DMS 273 (cell line): ENCODE measurements at regions not wholly inside any gene's neighbourhood (a gene's known extent, or its start where the extent isn't known, plus 50 kb on each side); places are given as distances from the start of the nearest gene placed in this dataset.

Source experiments
- DNase-seq: peaks from one replicate; lab custom pipeline; 2025; ENCODE audit not compliant: unreplicated experiment; lab: John Stamatoyannopoulos, UW

- DNase-seq, result no peak
These were observed 172.8 kb upstream of the EDNRA start for GRCh38 chr4:147307896-147308674.

- no peak for DNase-seq
These were observed 171.5 kb upstream of the EDNRA start for GRCh38 chr4:147309434-147309833.

GRCh38 chr4:147310312-147310711 lies 170.6 kb upstream of the EDNRA start:
- DNase-seq, result no peak

GRCh38 chr4:147311956-147312355 lies 168.9 kb upstream of the EDNRA start:
- no peak for DNase-seq

- no peak for DNase-seq
These were observed 168.4 kb upstream of the EDNRA start for GRCh38 chr4:147312376-147313046.

- DNase-seq, result no peak
These were observed 167.8 kb upstream of the EDNRA start for GRCh38 chr4:147313108-147313507.

- no peak for DNase-seq
These were observed 162.3 kb upstream of the EDNRA start for GRCh38 chr4:147318586-147318985.

GRCh38 chr4:147325571-147325981 lies 155.3 kb upstream of the EDNRA start:
- no peak for DNase-seq

GRCh38 chr4:147326591-147326990 lies 154.3 kb upstream of the EDNRA start:
- DNase-seq, result no peak

- no peak for DNase-seq
These were observed 153.6 kb upstream of the EDNRA start for GRCh38 chr4:147327322-147327721.

- DNase-seq, result no peak
These were observed 152.7 kb upstream of the EDNRA start for GRCh38 chr4:147328189-147328588.

- no peak for DNase-seq
These were observed 152.0 kb upstream of the EDNRA start for GRCh38 chr4:147328756-147329446.

- DNase-seq, result no peak
These were observed 148.8 kb upstream of the EDNRA start for GRCh38 chr4:147332091-147332490.

- DNase-seq, result no peak
These were observed 146.4 kb upstream of the EDNRA start for GRCh38 chr4:147334478-147334877.

- DNase-seq, result no peak
These were observed 145.7 kb upstream of the EDNRA start for GRCh38 chr4:147335183-147335582.

GRCh38 chr4:147336252-147336651 lies 144.6 kb upstream of the EDNRA start:
- no peak for DNase-seq

GRCh38 chr4:147339100-147339499 lies 141.8 kb upstream of the EDNRA start:
- no peak for DNase-seq

- no peak for DNase-seq
These were observed 140.8 kb upstream of the EDNRA start for GRCh38 chr4:147340111-147340510.

GRCh38 chr4:147340591-147341120 lies 140.2 kb upstream of the EDNRA start:
- no peak for DNase-seq

GRCh38 chr4:147343692-147344091 lies 137.2 kb upstream of the EDNRA start:
- DNase-seq, result no peak

GRCh38 chr4:147345662-147346061 lies 135.2 kb upstream of the EDNRA start:
- no peak for DNase-seq

- no peak for DNase-seq
These were observed 133.7 kb upstream of the EDNRA start for GRCh38 chr4:147347217-147347616.
